NCI-H1694 treated with DMSO at 0.1 percent for 48 hours (cell line): ENCODE measurements at regions not wholly inside any gene's neighbourhood (a gene's known extent, or its start where the extent isn't known, plus 50 kb on each side); places are given as distances from the start of the nearest gene placed in this dataset.
"Not testable (repeated sequence)": the region's sequence is repeated elsewhere in the genome, so short reads cannot be mapped to it uniquely, and the experiment has no call there.

ENCODE experiments used
- DNase-seq: peaks from one replicate; lab custom pipeline; 2025; lab: John Stamatoyannopoulos, UW

GRCh38 chr3:181609030-181609767 lies 102.5 kb upstream of the SOX2 start:
- no peak for DNase-seq

- DNase-seq: no peak
Observed at GRCh38 chr3:181604267-181604666, 107.5 kb upstream of the SOX2 start.

- no peak for DNase-seq
Observed at GRCh38 chr3:181596126-181596525, 115.6 kb upstream of the SOX2 start.

- DNase-seq: not testable (repeated sequence)
Observed at GRCh38 chr3:181590939-181591338, 120.8 kb upstream of the SOX2 start.

- no peak for DNase-seq
Observed at GRCh38 chr3:181582619-181583018, 129.1 kb upstream of the SOX2 start.

GRCh38 chr3:181581656-181582055 lies 130.1 kb upstream of the SOX2 start:
- no peak for DNase-seq

- no peak for DNase-seq
Observed at GRCh38 chr3:181578743-181579142, 133.0 kb upstream of the SOX2 start.

GRCh38 chr3:181572432-181572831 lies 139.3 kb upstream of the SOX2 start:
- no peak for DNase-seq

- DNase-seq: no peak
Observed at GRCh38 chr3:181570472-181570871, 141.3 kb upstream of the SOX2 start.

GRCh38 chr3:181569356-181569940 lies 142.3 kb upstream of the SOX2 start:
- no peak for DNase-seq

- DNase-seq: no peak
Observed at GRCh38 chr3:181568693-181569092, 143.0 kb upstream of the SOX2 start.

- DNase-seq: no peak
Observed at GRCh38 chr3:181568248-181568647, 143.5 kb upstream of the SOX2 start.

- DNase-seq: no peak
Observed at GRCh38 chr3:181567311-181568075, 144.2 kb upstream of the SOX2 start.

- no peak for DNase-seq
Observed at GRCh38 chr3:181565416-181565815, 146.3 kb upstream of the SOX2 start.

GRCh38 chr3:181564222-181564621 lies 147.5 kb upstream of the SOX2 start:
- no peak for DNase-seq

- DNase-seq: no peak
Observed at GRCh38 chr3:181561139-181562031, 150.3 kb upstream of the SOX2 start.

GRCh38 chr3:181558870-181559269 lies 152.9 kb upstream of the SOX2 start:
- DNase-seq: no peak

- peak; percentile 42 for DNase-seq
Observed at GRCh38 chr3:181555681-181556080, 156.0 kb upstream of the SOX2 start.

- DNase-seq: no peak
Observed at GRCh38 chr3:181554233-181554765, 157.4 kb upstream of the SOX2 start.

- no peak for DNase-seq
Observed at GRCh38 chr3:181549266-181549665, 162.5 kb upstream of the SOX2 start.

- DNase-seq: no peak
Observed at GRCh38 chr3:181541414-181541813, 170.3 kb upstream of the SOX2 start.

- DNase-seq: no peak
Observed at GRCh38 chr3:181534781-181535221, 176.9 kb upstream of the SOX2 start.
